Neural cell (in vitro differentiated cells): ENCODE measurements at regions not wholly inside any gene's neighbourhood (a gene's known extent, or its start where the extent isn't known, plus 50 kb on each side); places are given as distances from the start of the nearest gene placed in this dataset.

ENCODE experiments used
- EP300 ChIP-seq: fragments of 450-650 bp; conservative IDR thresholded peaks from 2 replicates; pipeline ENCODE4 v1.6.1; 2014; ENCODE audit warnings: antibody characterized with exemption, mild to moderate bottlenecking, moderate library complexity; ENCODE audit not compliant: poor library complexity, severe bottlenecking
- EZH2 ChIP-seq: fragments of 200-600, 300-800 bp; shearing (Covaris generic), sonication (generic); IDR thresholded peaks from 2 replicates; pipeline ENCODE4 v1.6.1; 2014; ENCODE audit warnings: antibody characterized with exemption, low read length, borderline replicate concordance, mild to moderate bottlenecking; ENCODE audit not compliant: insufficient read depth, poor library complexity, severe bottlenecking
- MXI1 ChIP-seq: fragments of 450-650 bp; conservative IDR thresholded peaks from 2 replicates; pipeline ENCODE4 v1.6.1; 2014; ENCODE audit warnings: antibody characterized with exemption, mild to moderate bottlenecking; ENCODE audit not compliant: poor library complexity, severe bottlenecking
- POLR2AphosphoS5 ChIP-seq: IDR thresholded peaks from 2 replicates; pipeline ENCODE4 v1.6.1; 2012
- RAD21 ChIP-seq: fragments of 450-650 bp; conservative IDR thresholded peaks from 2 replicates; pipeline ENCODE4 v1.6.1; 2014; ENCODE audit warnings: antibody characterized with exemption, mild to moderate bottlenecking, moderate library complexity
- SMC3 ChIP-seq: fragments of 450-650 bp; conservative IDR thresholded peaks from 2 replicates; pipeline ENCODE4 v1.6.1; 2014; ENCODE audit warnings: antibody characterized with exemption, mild to moderate bottlenecking, moderate library complexity; ENCODE audit not compliant: poor library complexity
- TAF1 ChIP-seq: IDR thresholded peaks from 2 replicates; pipeline ENCODE4 v1.6.1; 2012; ENCODE audit warnings: low read depth
- TF ChIP-seq, protein P1 (sequence below): fragments of 450-650 bp; IDR thresholded peaks from 2 replicates; pipeline ENCODE4 v1.5.1; 2014; ENCODE audit warnings: antibody characterized with exemption, mild to moderate bottlenecking, moderate library complexity; ENCODE audit not compliant: poor library complexity, severe bottlenecking
- TF ChIP-seq, protein P2 (sequence below): IDR thresholded peaks from 2 replicates; pipeline ENCODE4 v1.6.1; 2012; ENCODE audit warnings: borderline replicate concordance

DNA sequence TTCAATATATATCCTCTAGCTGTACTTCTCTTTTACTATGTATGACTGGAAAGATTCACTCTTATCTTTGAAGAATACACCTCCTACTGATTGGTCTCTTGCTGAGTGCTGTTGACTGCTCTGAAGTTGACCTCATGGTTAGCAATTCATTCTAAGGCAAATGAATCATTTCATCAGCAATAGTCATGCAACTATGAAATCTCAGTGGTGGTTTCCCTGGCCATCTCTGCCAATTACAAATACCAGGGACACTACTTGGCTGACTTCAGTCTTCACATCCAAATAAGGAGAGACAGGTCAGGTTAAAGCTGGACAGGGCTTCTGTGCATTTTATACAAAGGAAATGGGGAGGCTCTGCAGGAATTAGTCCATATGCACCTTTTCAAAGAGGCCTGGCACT, 333.5 kb upstream of the ACTBL2 start:
- TF ChIP-seq SMC3 (no peak), MXI1 (no peak), EZH2 (no peak), POLR2AphosphoS5 (no peak), EP300 (no peak), TAF1 (no peak), RAD21 (no peak)
- TF ChIP-seq, protein P1, sequence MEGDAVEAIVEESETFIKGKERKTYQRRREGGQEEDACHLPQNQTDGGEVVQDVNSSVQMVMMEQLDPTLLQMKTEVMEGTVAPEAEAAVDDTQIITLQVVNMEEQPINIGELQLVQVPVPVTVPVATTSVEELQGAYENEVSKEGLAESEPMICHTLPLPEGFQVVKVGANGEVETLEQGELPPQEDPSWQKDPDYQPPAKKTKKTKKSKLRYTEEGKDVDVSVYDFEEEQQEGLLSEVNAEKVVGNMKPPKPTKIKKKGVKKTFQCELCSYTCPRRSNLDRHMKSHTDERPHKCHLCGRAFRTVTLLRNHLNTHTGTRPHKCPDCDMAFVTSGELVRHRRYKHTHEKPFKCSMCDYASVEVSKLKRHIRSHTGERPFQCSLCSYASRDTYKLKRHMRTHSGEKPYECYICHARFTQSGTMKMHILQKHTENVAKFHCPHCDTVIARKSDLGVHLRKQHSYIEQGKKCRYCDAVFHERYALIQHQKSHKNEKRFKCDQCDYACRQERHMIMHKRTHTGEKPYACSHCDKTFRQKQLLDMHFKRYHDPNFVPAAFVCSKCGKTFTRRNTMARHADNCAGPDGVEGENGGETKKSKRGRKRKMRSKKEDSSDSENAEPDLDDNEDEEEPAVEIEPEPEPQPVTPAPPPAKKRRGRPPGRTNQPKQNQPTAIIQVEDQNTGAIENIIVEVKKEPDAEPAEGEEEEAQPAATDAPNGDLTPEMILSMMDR: no peak
- TF ChIP-seq, protein P2, sequence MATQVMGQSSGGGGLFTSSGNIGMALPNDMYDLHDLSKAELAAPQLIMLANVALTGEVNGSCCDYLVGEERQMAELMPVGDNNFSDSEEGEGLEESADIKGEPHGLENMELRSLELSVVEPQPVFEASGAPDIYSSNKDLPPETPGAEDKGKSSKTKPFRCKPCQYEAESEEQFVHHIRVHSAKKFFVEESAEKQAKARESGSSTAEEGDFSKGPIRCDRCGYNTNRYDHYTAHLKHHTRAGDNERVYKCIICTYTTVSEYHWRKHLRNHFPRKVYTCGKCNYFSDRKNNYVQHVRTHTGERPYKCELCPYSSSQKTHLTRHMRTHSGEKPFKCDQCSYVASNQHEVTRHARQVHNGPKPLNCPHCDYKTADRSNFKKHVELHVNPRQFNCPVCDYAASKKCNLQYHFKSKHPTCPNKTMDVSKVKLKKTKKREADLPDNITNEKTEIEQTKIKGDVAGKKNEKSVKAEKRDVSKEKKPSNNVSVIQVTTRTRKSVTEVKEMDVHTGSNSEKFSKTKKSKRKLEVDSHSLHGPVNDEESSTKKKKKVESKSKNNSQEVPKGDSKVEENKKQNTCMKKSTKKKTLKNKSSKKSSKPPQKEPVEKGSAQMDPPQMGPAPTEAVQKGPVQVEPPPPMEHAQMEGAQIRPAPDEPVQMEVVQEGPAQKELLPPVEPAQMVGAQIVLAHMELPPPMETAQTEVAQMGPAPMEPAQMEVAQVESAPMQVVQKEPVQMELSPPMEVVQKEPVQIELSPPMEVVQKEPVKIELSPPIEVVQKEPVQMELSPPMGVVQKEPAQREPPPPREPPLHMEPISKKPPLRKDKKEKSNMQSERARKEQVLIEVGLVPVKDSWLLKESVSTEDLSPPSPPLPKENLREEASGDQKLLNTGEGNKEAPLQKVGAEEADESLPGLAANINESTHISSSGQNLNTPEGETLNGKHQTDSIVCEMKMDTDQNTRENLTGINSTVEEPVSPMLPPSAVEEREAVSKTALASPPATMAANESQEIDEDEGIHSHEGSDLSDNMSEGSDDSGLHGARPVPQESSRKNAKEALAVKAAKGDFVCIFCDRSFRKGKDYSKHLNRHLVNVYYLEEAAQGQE: no peak
